DMS153 treated with DMSO at 0.1 percent for 48 hours (cell line): ENCODE measurements at regions not wholly inside any gene's neighbourhood (a gene's known extent, or its start where the extent isn't known, plus 50 kb on each side); places are given as distances from the start of the nearest gene placed in this dataset.
"Not testable (repeated sequence)": the region's sequence is repeated elsewhere in the genome, so short reads cannot be mapped to it uniquely, and the experiment has no call there.

Experiments used
- DNase-seq: peaks from one replicate; lab custom pipeline; 2025; ENCODE audit not compliant: unreplicated experiment; lab: John Stamatoyannopoulos, UW

GRCh38 chr6:40159865-40160264 is 225.6 kb upstream of the MOCS1 start:
- no peak for DNase-seq

- DNase-seq = no peak
These were observed 218.6 kb upstream of the MOCS1 start for GRCh38 chr6:40152701-40153436.

- DNase-seq = no peak
These were observed 217.9 kb upstream of the MOCS1 start for GRCh38 chr6:40152196-40152595.

- no peak for DNase-seq
These were observed 214.8 kb upstream of the MOCS1 start for GRCh38 chr6:40148882-40149573.

GRCh38 chr6:40146902-40147301 is 212.6 kb upstream of the MOCS1 start:
- DNase-seq = no peak

GRCh38 chr6:40139447-40139846 is 205.2 kb upstream of the MOCS1 start:
- DNase-seq = no peak

- no peak for DNase-seq
These were observed 204.0 kb upstream of the MOCS1 start for GRCh38 chr6:40138273-40138720.

GRCh38 chr6:40135491-40136072 is 201.3 kb upstream of the MOCS1 start:
- no peak for DNase-seq

GRCh38 chr6:40133981-40134380 is 199.7 kb upstream of the MOCS1 start:
- not testable (repeated sequence) for DNase-seq

- DNase-seq = no peak
These were observed 197.4 kb upstream of the MOCS1 start for GRCh38 chr6:40131675-40132074.

GRCh38 chr6:40128127-40128526 is 193.9 kb upstream of the MOCS1 start:
- no peak for DNase-seq

GRCh38 chr6:40125680-40126394 is 191.6 kb upstream of the MOCS1 start:
- no peak for DNase-seq

- no peak for DNase-seq
These were observed 190.7 kb upstream of the MOCS1 start for GRCh38 chr6:40124924-40125323.

GRCh38 chr6:40116832-40117231 is 182.6 kb upstream of the MOCS1 start:
- DNase-seq = no peak

GRCh38 chr6:40112350-40112749 is 178.1 kb upstream of the MOCS1 start:
- no peak for DNase-seq

- DNase-seq = no peak
These were observed 174.5 kb upstream of the MOCS1 start for GRCh38 chr6:40108736-40109135.

GRCh38 chr6:40106840-40107239 is 172.6 kb upstream of the MOCS1 start:
- DNase-seq = no peak

GRCh38 chr6:40098774-40099173 is 164.5 kb upstream of the MOCS1 start:
- DNase-seq = no peak

GRCh38 chr6:40097590-40097989 is 163.3 kb upstream of the MOCS1 start:
- DNase-seq = no peak

- no peak for DNase-seq
These were observed 149.1 kb upstream of the MOCS1 start for GRCh38 chr6:40083141-40083920.
